ENCODE measurements at regions not wholly inside any gene's neighbourhood (a gene's known extent, or its start where the extent isn't known, plus 50 kb on each side); places are given as distances from the start of the nearest gene placed in this dataset.

DNA sequence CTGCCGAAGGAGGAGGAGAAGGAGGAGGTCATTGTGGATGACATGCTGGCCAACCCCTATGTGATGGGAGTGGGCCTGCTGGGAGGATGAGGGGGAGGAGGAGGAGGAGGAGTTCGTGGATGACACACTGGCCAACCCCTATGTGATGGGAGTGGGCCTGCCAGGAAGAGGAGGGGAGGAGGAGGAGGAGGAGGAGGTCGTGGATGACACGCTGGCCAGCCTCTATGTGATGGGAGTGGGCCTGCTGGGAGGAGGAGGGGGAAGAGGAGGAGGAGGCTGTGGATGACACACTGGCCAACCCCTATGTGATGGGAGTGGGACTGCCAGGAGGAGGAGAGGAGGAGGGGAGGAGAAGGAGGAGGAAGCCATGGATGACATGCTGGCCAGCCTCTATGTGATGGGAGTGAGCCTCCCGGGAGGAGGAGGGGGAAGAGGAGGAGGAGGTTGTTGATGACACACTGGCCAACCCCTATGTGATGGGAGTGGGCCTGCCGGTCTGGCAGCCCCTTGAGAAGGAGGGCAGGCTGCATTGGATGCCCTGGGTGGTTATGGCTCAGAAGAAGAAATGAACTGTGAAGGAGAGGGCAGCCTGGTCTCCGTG, 55.7 kb upstream of the WNT7A start:
- no peak for TF ChIP-seq SIN3A (IDR thresholded peaks at IDR 0.05; ENCODE audit: borderline replicate concordance, insufficient read depth, low read depth, low read length)
- no peak for TF ChIP-seq POLR2AphosphoS5 (IDR thresholded peaks at IDR 0.05; ENCODE audit: low read depth, low read length)
- no peak for TF ChIP-seq TCF7L2 (IDR thresholded peaks at IDR 0.05; ENCODE audit: low read depth, low read length)
- CTCF ChIA-PET = no interaction called here
- H3K27me3 ChIP-seq (ENCODE audit: control insufficient read depth, insufficient read depth, low read length) = no peaks in the 10 kb centered on the region
- H3K36me3 ChIP-seq (ENCODE audit: control insufficient read depth, insufficient read depth, low read length) = no peaks in the 10 kb centered on the region
- H3K27ac ChIP-seq (ENCODE audit: low read length) = no peak overlapping the region
- no peaks in the 10 kb centered on the region for H3K4me1 ChIP-seq (ENCODE audit: control insufficient read depth, insufficient read depth, low read length)
- H3K9me3 ChIP-seq (ENCODE audit: control insufficient read depth, insufficient read depth, low read depth, low read length) = no peaks in the 10 kb centered on the region
- intact Hi-C loops (cut with micrococcal nuclease; ENCODE audit: unreplicated experiment) (no loop called here), in situ Hi-C loops (cut with HindIII; ENCODE audit: low pct_unique_long_range_greater_than_20kb, low sequenced_read_pairs) (no loop called here)
- no peak for ATAC-seq
- H3K4me3 ChIP-seq (ENCODE audit: low read depth in 2 of 2, low read length in 2 of 2) = no peak overlapping the region
- POLR2A ChIA-PET = no interaction called here
- BruUV-seq (replicated peaks) = no TSS peak
- no peak for DNase-seq (ENCODE audit: low read depth, low spot score)

- POLR2A ChIA-PET = no interaction called here
- Histone ChIP-seq H3K4me3 (ENCODE audit: low read depth in 2 of 2, low read length in 2 of 2) (no peak overlapping the region), H3K27ac (ENCODE audit: low read length) (no peak overlapping the region), H3K36me3 (ENCODE audit: control insufficient read depth, insufficient read depth, low read length) (no peaks in the 10 kb centered on the region), H3K4me1 (ENCODE audit: control insufficient read depth, insufficient read depth, low read length) (no peaks in the 10 kb centered on the region), H3K27me3 (ENCODE audit: control insufficient read depth, insufficient read depth, low read length) (no peaks in the 10 kb centered on the region), H3K9me3 (ENCODE audit: control insufficient read depth, insufficient read depth, low read depth, low read length) (no peaks in the 10 kb centered on the region)
- TF ChIP-seq REST (IDR thresholded peaks at IDR 0.05; ENCODE audit: insufficient read depth in 1 of 2, low read depth in 2 of 2, low read length in 1 of 2) (no peak), POLR2AphosphoS5 (IDR thresholded peaks at IDR 0.05; ENCODE audit: low read depth, low read length) (no peak), SIN3A (IDR thresholded peaks at IDR 0.05; ENCODE audit: borderline replicate concordance, insufficient read depth, low read depth, low read length) (no peak), TCF7L2 (IDR thresholded peaks at IDR 0.05; ENCODE audit: low read depth, low read length) (no peak)
- TF ChIP-seq, protein P1, sequence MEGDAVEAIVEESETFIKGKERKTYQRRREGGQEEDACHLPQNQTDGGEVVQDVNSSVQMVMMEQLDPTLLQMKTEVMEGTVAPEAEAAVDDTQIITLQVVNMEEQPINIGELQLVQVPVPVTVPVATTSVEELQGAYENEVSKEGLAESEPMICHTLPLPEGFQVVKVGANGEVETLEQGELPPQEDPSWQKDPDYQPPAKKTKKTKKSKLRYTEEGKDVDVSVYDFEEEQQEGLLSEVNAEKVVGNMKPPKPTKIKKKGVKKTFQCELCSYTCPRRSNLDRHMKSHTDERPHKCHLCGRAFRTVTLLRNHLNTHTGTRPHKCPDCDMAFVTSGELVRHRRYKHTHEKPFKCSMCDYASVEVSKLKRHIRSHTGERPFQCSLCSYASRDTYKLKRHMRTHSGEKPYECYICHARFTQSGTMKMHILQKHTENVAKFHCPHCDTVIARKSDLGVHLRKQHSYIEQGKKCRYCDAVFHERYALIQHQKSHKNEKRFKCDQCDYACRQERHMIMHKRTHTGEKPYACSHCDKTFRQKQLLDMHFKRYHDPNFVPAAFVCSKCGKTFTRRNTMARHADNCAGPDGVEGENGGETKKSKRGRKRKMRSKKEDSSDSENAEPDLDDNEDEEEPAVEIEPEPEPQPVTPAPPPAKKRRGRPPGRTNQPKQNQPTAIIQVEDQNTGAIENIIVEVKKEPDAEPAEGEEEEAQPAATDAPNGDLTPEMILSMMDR (IDR thresholded peaks at IDR 0.05) = no peak
- intact Hi-C loops (cut with micrococcal nuclease; ENCODE audit: unreplicated experiment) = no loop called here
- DNase-seq (ENCODE audit: low read depth, low spot score) (no peak), ATAC-seq (no peak)
- in situ Hi-C loops (cut with HindIII; ENCODE audit: low pct_unique_long_range_greater_than_20kb, low sequenced_read_pairs) = no loop called here
- BruUV-seq (replicated peaks) = no TSS peak
- CTCF ChIA-PET = no interaction called here
These were observed 54.9 kb upstream of the WNT7A start for GRCh38 chr3:13934813-13935212.

DNA sequence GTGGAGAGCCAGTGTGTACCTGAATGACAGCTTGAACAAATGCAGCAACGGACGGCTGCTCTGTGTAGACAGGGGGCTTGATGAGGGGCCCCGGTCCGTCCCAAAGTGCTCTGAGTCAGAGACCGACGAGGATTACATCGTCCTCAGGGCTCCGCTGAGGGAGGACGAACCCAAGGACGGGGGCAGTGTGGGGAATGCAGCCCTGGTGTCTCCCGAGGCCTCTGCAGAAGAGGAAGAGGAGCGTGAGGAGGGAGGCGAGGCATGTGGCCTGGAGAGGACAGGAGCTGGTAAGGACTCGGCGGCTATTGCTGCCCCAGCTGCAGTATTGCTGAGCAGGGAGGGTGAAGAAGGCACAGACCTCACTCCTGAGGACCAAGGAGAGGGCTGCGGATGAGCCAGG, 54.4 kb upstream of the WNT7A start:
- Histone ChIP-seq H3K4me1 (ENCODE audit: control insufficient read depth, insufficient read depth, low read length) (no peaks in the 10 kb centered on the region), H3K4me3 (ENCODE audit: low read depth in 2 of 2, low read length in 2 of 2) (no peak overlapping the region), H3K36me3 (ENCODE audit: control insufficient read depth, insufficient read depth, low read length) (no peaks in the 10 kb centered on the region), H3K27me3 (ENCODE audit: control insufficient read depth, insufficient read depth, low read length) (no peaks in the 10 kb centered on the region), H3K9me3 (ENCODE audit: control insufficient read depth, insufficient read depth, low read depth, low read length) (no peaks in the 10 kb centered on the region), H3K27ac (ENCODE audit: low read length) (no peak overlapping the region)
- in situ Hi-C loops (cut with HindIII; ENCODE audit: low pct_unique_long_range_greater_than_20kb, low sequenced_read_pairs) (no loop called here), intact Hi-C loops (cut with micrococcal nuclease; ENCODE audit: unreplicated experiment) (no loop called here)
- TF ChIP-seq TCF7L2 (IDR thresholded peaks at IDR 0.05; ENCODE audit: low read depth, low read length) = no peak
- TF ChIP-seq REST (IDR thresholded peaks at IDR 0.05; ENCODE audit: insufficient read depth in 1 of 2, low read depth in 2 of 2, low read length in 1 of 2) = no peak
- TF ChIP-seq, protein P1 (IDR thresholded peaks at IDR 0.05) = no peak
- TF ChIP-seq SIN3A (IDR thresholded peaks at IDR 0.05; ENCODE audit: borderline replicate concordance, insufficient read depth, low read depth, low read length) = no peak
- no peak for TF ChIP-seq POLR2AphosphoS5 (IDR thresholded peaks at IDR 0.05; ENCODE audit: low read depth, low read length)
- POLR2A ChIA-PET = no interaction called here
- CTCF ChIA-PET = no interaction called here
- DNase-seq (ENCODE audit: low read depth, low spot score) (no peak), ATAC-seq (no peak)
- no TSS peak for BruUV-seq (replicated peaks)

Measured in Panc1 (cell line).